ENCODE measurements at regions not wholly inside any gene's neighbourhood (a gene's known extent, or its start where the extent isn't known, plus 50 kb on each side); places are given as distances from the start of the nearest gene placed in this dataset.

- no peak for TF ChIP-seq CTCF (IDR thresholded peaks at IDR 0.05; ENCODE audit: low read length)
- no peak for TF ChIP-seq EZH2 (optimal IDR thresholded peaks at IDR 0.05; ENCODE audit: low read depth, low read length)
- TF ChIP-seq EZH2phosphoT487 (IDR thresholded peaks at IDR 0.05; ENCODE audit: low read length) = no peak
Measured at GRCh38 chr20:7773511-7773910, 166.7 kb downstream of the HAO1 start.
